ENCODE measurements at regions not wholly inside any gene's neighbourhood (a gene's known extent, or its start where the extent isn't known, plus 50 kb on each side); places are given as distances from the start of the nearest gene placed in this dataset.
A peak's percentile ranks its signal among the peaks of the same experiment; 100 is the strongest.
"Not testable (repeated sequence)": the region's sequence is repeated elsewhere in the genome, so short reads cannot be mapped to it uniquely, and the experiment has no call there.

GRCh38 chr10:64881257-64881656 lies 1360.1 kb downstream of the REEP3 start:
- Histone ChIP-seq H3K27me3 (ENCODE audit: insufficient read depth, low read depth, severe bottlenecking) (no peaks in the 10 kb centered on the region), H3K4me3 (ENCODE audit: low read depth, low read length) (no peak overlapping the region), H3K27ac (no peak overlapping the region), H3K36me3 (no peaks in the 10 kb centered on the region), H3K9me3 (ENCODE audit: severe bottlenecking) (no peaks in the 10 kb centered on the region)
- TF ChIP-seq CTCF (IDR thresholded peaks at IDR 0.05; ENCODE audit: low read depth, low read length), result no peak
- DNase-seq, result no peak

- Histone ChIP-seq H3K9me3 (ENCODE audit: severe bottlenecking) (no peaks in the 10 kb centered on the region), H3K4me3 (ENCODE audit: low read depth, low read length) (no peak overlapping the region), H3K36me3 (no peaks in the 10 kb centered on the region), H3K27ac (no peak overlapping the region), H3K27me3 (ENCODE audit: insufficient read depth, low read depth, severe bottlenecking) (no peaks in the 10 kb centered on the region)
- no peak for TF ChIP-seq CTCF (IDR thresholded peaks at IDR 0.05; ENCODE audit: low read depth, low read length)
- DNase-seq, result no peak
These were observed 1375.4 kb downstream of the REEP3 start for GRCh38 chr10:64896582-64896981.

GRCh38 chr10:64906311-64906710 lies 1385.1 kb downstream of the REEP3 start:
- not testable (repeated sequence) for H3K9me3 ChIP-seq (ENCODE audit: severe bottlenecking); H3K36me3 ChIP-seq; H3K27me3 ChIP-seq (ENCODE audit: insufficient read depth, low read depth, severe bottlenecking); H3K4me3 ChIP-seq (ENCODE audit: low read depth, low read length); H3K27ac ChIP-seq; DNase-seq

- not testable (repeated sequence) for H3K9me3 ChIP-seq (ENCODE audit: severe bottlenecking); H3K36me3 ChIP-seq; DNase-seq; H3K27me3 ChIP-seq (ENCODE audit: insufficient read depth, low read depth, severe bottlenecking); H3K27ac ChIP-seq
- H3K4me3 ChIP-seq (ENCODE audit: low read depth, low read length), result peak overlapping the region; percentile 34
These were observed 1403.1 kb downstream of the REEP3 start for GRCh38 chr10:64924306-64924705.

- Histone ChIP-seq H3K27ac (no peak overlapping the region), H3K27me3 (ENCODE audit: insufficient read depth, low read depth, severe bottlenecking) (no peaks in the 10 kb centered on the region), H3K4me3 (ENCODE audit: low read depth, low read length) (no peak overlapping the region), H3K9me3 (ENCODE audit: severe bottlenecking) (no peaks in the 10 kb centered on the region), H3K36me3 (no peaks in the 10 kb centered on the region)
- DNase-seq, result no peak
- no peak for TF ChIP-seq CTCF (IDR thresholded peaks at IDR 0.05; ENCODE audit: low read depth, low read length)
These were observed 1430.8 kb downstream of the REEP3 start for GRCh38 chr10:64952042-64952441.

GRCh38 chr10:64956441-64956840 lies 1435.2 kb downstream of the REEP3 start:
- Histone ChIP-seq H3K4me3 (ENCODE audit: low read depth, low read length) (no peak overlapping the region), H3K36me3 (no peaks in the 10 kb centered on the region)

More at GRCh38 chr10:64956441-64956840, 1435.2 kb downstream of the REEP3 start:
- H3K9me3 ChIP-seq (ENCODE audit: severe bottlenecking), result no peaks in the 10 kb centered on the region
- TF ChIP-seq CTCF (IDR thresholded peaks at IDR 0.05; ENCODE audit: low read depth, low read length), result no peak
- H3K27me3 ChIP-seq (ENCODE audit: insufficient read depth, low read depth, severe bottlenecking), result no peaks in the 10 kb centered on the region
- no peak for DNase-seq
- H3K27ac ChIP-seq, result no peak overlapping the region
